ENCODE measurements at regions not wholly inside any gene's neighbourhood (a gene's known extent, or its start where the extent isn't known, plus 50 kb on each side); places are given as distances from the start of the nearest gene placed in this dataset.

DNA sequence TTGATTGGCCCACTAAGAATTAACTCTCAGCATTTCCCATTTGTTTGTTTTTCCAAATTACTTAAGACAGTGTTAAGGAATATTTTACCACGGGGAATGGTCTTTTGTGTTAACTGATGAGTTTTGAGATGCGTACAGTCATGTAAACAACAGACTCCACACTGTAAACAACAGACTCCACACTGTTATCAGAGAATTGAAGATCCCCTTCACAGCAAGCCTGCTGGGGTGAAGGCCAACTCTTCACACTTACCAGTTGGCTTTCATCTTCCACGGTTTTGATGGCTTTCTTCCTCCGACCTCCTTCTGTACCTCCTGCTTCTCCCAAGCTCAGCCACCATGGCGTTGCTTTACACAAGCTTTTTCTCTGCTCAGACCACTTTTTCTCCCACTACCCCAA, 166.8 kb downstream of the TMEM200C start:
- no peaks in the 10 kb centered on the region for H3K27me3 ChIP-seq (ENCODE audit: control insufficient read depth, insufficient read depth, low read length)
- no peak overlapping the region for H3K4me3 ChIP-seq (ENCODE audit: low read length)
- peaks cover 5% of the 10 kb centered on the region in 2 donors for H3K9me3 Mint-ChIP-seq
- peaks cover 0 to 3% of the 10 kb centered on the region in 2 donors for H3K27me3 Mint-ChIP-seq (ENCODE audit: low read depth in 2 of 2)
- intact Hi-C loops (cut with micrococcal nuclease) = no loop called here
- H3K4me1 Mint-ChIP-seq = no peaks in the 10 kb centered on the region
- H3K9me3 ChIP-seq (ENCODE audit: control insufficient read depth, insufficient read depth, low read length) = no peaks in the 10 kb centered on the region
- no peak for DNase-seq
- no peak for TF ChIP-seq CTCF (IDR thresholded peaks at IDR 0.05)
- 43% methylated on average over 4 of the region's 5 CpGs for WGBS (ENCODE audit: insufficient coverage)
- no peak overlapping the region for H3K27ac ChIP-seq (ENCODE audit: low read length)
- H3K4me3 Mint-ChIP-seq = no peak overlapping the region
- H3K4me1 ChIP-seq (ENCODE audit: control insufficient read depth, insufficient read depth, low read length) = no peaks in the 10 kb centered on the region
- H3K36me3 ChIP-seq (ENCODE audit: control insufficient read depth, insufficient read depth, low read length) = no peaks in the 10 kb centered on the region
- ATAC-seq = no peak
- H3K36me3 Mint-ChIP-seq = no peaks in the 10 kb centered on the region
- no peak overlapping the region for H3K27ac Mint-ChIP-seq

DNA sequence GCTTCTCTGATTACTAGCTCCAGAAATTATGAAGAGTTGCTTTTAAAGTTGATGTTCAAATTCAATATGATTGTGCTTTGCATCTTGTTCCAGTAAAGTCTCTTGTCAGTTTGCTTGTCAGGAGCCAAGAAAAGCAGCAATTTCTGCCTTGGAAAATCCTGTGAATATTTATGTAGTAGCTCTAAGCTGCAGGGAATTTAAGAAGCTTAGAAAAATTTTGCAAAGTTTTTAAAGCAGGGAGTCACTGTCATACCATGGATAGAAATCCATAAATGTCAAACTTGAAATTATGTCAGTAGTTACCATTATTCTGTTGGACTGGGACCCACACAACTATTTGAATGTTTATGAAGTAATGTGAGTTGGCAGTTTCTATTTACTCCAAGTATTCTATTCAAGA, 169.3 kb downstream of the TMEM200C start:
- Histone ChIP-seq H3K27ac (ENCODE audit: low read length) (no peak overlapping the region), H3K4me3 (ENCODE audit: low read length) (no peak overlapping the region), H3K4me1 (ENCODE audit: control insufficient read depth, insufficient read depth, low read length) (no peaks in the 10 kb centered on the region), H3K9me3 (ENCODE audit: control insufficient read depth, insufficient read depth, low read length) (no peaks in the 10 kb centered on the region), H3K36me3 (ENCODE audit: control insufficient read depth, insufficient read depth, low read length) (no peaks in the 10 kb centered on the region), H3K27me3 (ENCODE audit: control insufficient read depth, insufficient read depth, low read length) (no peaks in the 10 kb centered on the region)
- peaks cover 0 to 2% of the 10 kb centered on the region in 2 donors for H3K9me3 Mint-ChIP-seq
- no peak overlapping the region for H3K4me3 Mint-ChIP-seq
- H3K27me3 Mint-ChIP-seq (ENCODE audit: low read depth in 2 of 2) = peaks cover 0 to 3% of the 10 kb centered on the region in 2 donors
- intact Hi-C loops (cut with micrococcal nuclease) = no loop called here
- DNase-seq = no peak
- H3K36me3 Mint-ChIP-seq = no peaks in the 10 kb centered on the region
- TF ChIP-seq CTCF (IDR thresholded peaks at IDR 0.05) = no peak
- H3K4me1 Mint-ChIP-seq = no peaks in the 10 kb centered on the region
- H3K27ac Mint-ChIP-seq = no peak overlapping the region
- no peak for ATAC-seq

DNA sequence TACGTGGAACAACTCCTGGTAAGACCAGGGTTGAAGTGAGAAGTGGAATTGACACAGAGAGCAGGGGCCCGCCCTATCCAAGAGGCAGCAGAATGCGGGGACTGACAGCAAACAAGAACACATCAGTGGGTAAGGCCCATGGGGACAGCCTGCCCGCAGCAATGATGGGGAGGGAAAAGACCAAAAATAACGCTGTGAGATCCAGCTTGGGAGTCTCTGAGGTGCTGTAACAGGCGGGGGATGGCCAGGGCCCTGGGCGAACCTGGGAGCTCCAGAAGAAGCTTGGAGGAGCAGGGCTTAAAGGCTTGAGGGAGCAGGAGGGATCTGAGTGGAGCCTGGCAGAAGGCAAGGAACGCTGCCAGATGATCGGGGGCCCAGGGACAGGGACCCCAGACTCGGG, 173.4 kb downstream of the TMEM200C start:
- WGBS (ENCODE audit: insufficient coverage) = 80% methylated on average over 10 of the region's 10 CpGs
- Histone ChIP-seq H3K4me1 (ENCODE audit: control insufficient read depth, insufficient read depth, low read length) (no peaks in the 10 kb centered on the region), H3K36me3 (ENCODE audit: control insufficient read depth, insufficient read depth, low read length) (no peaks in the 10 kb centered on the region), H3K4me3 (ENCODE audit: low read length) (no peak overlapping the region), H3K27me3 (ENCODE audit: control insufficient read depth, insufficient read depth, low read length) (no peaks in the 10 kb centered on the region), H3K9me3 (ENCODE audit: control insufficient read depth, insufficient read depth, low read length) (peaks cover 3% of the 10 kb centered on the region), H3K27ac (ENCODE audit: low read length) (no peak overlapping the region)
- peaks cover 0 to 5% of the 10 kb centered on the region in 2 donors for H3K9me3 Mint-ChIP-seq
- intact Hi-C loops (cut with micrococcal nuclease) = no loop called here
- no peak overlapping the region for H3K4me3 Mint-ChIP-seq
- TF ChIP-seq CTCF (IDR thresholded peaks at IDR 0.05) = no peak
- H3K27me3 Mint-ChIP-seq (ENCODE audit: low read depth in 2 of 2) = no peaks in the 10 kb centered on the region
- H3K36me3 Mint-ChIP-seq = no peaks in the 10 kb centered on the region
- no peak for ATAC-seq
- no peak overlapping the region for H3K27ac Mint-ChIP-seq
- no peak for DNase-seq
- H3K4me1 Mint-ChIP-seq = no peaks in the 10 kb centered on the region

DNA sequence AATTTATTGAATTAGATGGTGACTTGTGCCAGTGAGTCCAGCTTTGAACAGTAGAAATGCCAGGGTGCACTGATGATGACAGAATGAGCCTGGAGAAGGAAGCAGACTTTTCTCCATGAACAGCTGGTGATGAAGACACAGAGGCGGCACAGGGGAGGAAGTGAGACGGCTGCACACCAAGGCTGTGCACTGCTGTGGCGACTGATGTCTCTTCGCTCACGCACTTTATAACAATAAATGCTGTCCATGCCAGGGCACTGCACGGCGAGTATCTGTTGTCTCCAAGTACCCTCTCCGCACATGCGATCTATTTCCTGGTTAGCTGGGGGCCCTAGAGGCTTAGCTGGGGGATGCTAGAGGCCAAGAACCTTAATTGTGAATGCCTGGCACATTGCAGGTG, 175.2 kb downstream of the TMEM200C start:
- Histone ChIP-seq H3K9me3 (ENCODE audit: control insufficient read depth, insufficient read depth, low read length) (peaks cover 3% of the 10 kb centered on the region), H3K27ac (ENCODE audit: low read length) (no peak overlapping the region), H3K4me3 (ENCODE audit: low read length) (no peak overlapping the region), H3K36me3 (ENCODE audit: control insufficient read depth, insufficient read depth, low read length) (no peaks in the 10 kb centered on the region), H3K27me3 (ENCODE audit: control insufficient read depth, insufficient read depth, low read length) (no peaks in the 10 kb centered on the region), H3K4me1 (ENCODE audit: control insufficient read depth, insufficient read depth, low read length) (no peaks in the 10 kb centered on the region)
- no peaks in the 10 kb centered on the region for H3K36me3 Mint-ChIP-seq
- intact Hi-C loops (cut with micrococcal nuclease) = no loop called here
- no peak overlapping the region for H3K4me3 Mint-ChIP-seq
- DNase-seq = no peak
- no peak overlapping the region for H3K27ac Mint-ChIP-seq
- WGBS (ENCODE audit: insufficient coverage) = 80% methylated on average over 9 of the region's 9 CpGs
- no peaks in the 10 kb centered on the region for H3K27me3 Mint-ChIP-seq (ENCODE audit: low read depth in 2 of 2)
- ATAC-seq = no peak
- H3K9me3 Mint-ChIP-seq = peaks cover 0 to 5% of the 10 kb centered on the region in 2 donors
- H3K4me1 Mint-ChIP-seq = no peaks in the 10 kb centered on the region
- no peak for TF ChIP-seq CTCF (IDR thresholded peaks at IDR 0.05)
